Muscle layer of duodenum (tissue), 2 donors: ENCODE measurements at regions not wholly inside any gene's neighbourhood (a gene's known extent, or its start where the extent isn't known, plus 50 kb on each side); places are given as distances from the start of the nearest gene placed in this dataset.
"Not testable (repeated sequence)": the region's sequence is repeated elsewhere in the genome, so short reads cannot be mapped to it uniquely, and the experiment has no call there.

Source experiments
- H3K27ac ChIP-seq: one replicate; pipeline ENCODE4 v1.7.0; 2013; ENCODE audit warnings: mild to moderate bottlenecking, low read length
- H3K27me3 ChIP-seq: one replicate; pipeline ENCODE4 v1.7.0; 2013; ENCODE audit warnings: low read depth, mild to moderate bottlenecking, control low read depth, low read length
- H3K36me3 ChIP-seq, 2 donors: one replicate each; pipeline ENCODE4 v1.7.0; 2013; ENCODE audit warnings: low read length in 2 of 2, control low read depth in 1 of 2, mild to moderate bottlenecking in 1 of 2; ENCODE audit not compliant: insufficient read depth in 2 of 2, control insufficient read depth in 1 of 2
- H3K4me1 ChIP-seq, 2 donors: one replicate each; pipeline ENCODE4 v1.7.0; 2013; ENCODE audit warnings: low read length in 2 of 2, mild to moderate bottlenecking in 2 of 2, control low read depth in 1 of 2, moderate library complexity in 1 of 2; ENCODE audit not compliant: insufficient read depth in 2 of 2, control insufficient read depth in 1 of 2
- H3K4me3 ChIP-seq, 2 donors: one replicate each; pipeline ENCODE4 v1.7.0; 2013; ENCODE audit warnings: low read length in 2 of 2, low read depth in 1 of 2, mild to moderate bottlenecking in 1 of 2
- H3K9me3 ChIP-seq, 2 donors: one replicate each; pipeline ENCODE4 v1.7.0; 2013; ENCODE audit warnings: low read length in 2 of 2, control low read depth in 1 of 2, mild to moderate bottlenecking in 1 of 2; ENCODE audit not compliant: control insufficient read depth in 1 of 2
- donor health status: healthy.

DNA sequence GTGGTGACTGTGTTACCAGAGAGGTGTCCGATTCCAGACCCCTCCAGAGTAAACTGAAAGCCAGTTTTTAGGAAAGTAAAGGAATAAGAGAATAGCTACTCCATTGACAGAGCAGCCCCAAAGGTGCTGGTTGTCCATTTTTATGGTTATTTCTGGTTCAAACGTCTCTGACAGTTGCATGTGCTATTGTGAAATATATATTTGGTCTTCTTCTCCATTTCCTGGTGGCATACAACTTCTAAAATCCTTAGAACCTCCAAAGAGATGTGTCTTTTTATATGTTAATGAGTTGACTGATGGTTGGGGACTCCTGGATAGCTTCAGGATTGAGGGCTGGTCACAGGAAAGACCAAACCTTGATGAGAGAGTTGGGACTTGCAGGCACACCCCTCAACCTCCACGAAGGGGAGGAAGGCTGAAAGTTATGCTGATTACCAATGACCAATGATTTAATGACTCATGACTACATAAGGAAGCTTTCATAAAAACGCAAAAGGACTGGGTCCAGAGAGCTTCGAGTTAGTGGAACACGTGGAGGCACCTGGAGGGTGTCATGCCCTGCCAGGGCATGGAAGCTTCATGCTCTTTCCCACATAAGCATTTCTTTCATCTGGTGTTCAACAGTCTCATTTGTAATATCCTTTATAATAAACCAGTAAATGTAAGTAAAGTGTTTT, 100.7 kb downstream of the SLC16A1 start:
- H3K27me3 ChIP-seq: no peaks in the 10 kb centered on the region
- no peak overlapping the region for H3K27ac ChIP-seq
- no peaks in the 10 kb centered on the region for H3K36me3 ChIP-seq
- H3K4me3 ChIP-seq: peak overlapping the region; percentile 8 to 47
- H3K9me3 ChIP-seq: no peaks in the 10 kb centered on the region
- H3K4me1 ChIP-seq: peaks cover 0 to 1% of the 10 kb centered on the region in 2 donors

DNA sequence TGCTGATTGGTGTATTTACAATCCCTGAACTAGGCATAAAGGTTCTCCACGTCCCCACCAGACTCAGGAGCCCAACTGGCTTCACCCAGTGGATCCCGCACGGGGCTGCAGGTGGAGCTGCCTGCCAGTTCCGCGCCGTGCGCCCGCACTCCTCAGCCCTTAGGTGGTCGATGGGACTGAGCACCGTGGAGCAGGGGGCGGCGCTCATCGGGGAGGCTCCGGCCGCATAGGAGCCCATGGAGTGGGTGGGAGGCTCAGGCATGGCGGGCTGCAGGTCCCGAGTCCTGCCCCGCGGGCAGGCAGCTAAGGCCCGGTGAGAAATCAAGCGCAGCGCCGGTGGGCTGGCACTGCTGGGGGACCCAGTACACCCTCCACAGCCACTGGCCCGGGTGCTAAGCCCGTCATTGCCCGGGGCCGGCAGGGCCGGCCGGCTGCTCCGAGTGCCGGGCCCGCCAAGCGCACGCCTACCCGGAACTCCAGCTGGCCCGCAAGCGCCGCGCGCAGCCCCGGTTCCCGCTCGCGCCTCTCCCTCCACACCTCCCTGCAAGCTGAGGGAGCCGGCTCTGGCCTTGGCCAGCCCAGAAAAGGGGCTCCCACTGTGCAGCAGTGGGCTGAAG, 101.5 kb downstream of the SLC16A1 start:
- H3K27ac ChIP-seq, H3K4me1 ChIP-seq, H3K9me3 ChIP-seq, H3K36me3 ChIP-seq, H3K27me3 ChIP-seq: not testable (repeated sequence)
- H3K4me3 ChIP-seq: peak overlapping the region in 1 of 2 donors; percentile 47

- not testable (repeated sequence) for H3K36me3 ChIP-seq, H3K9me3 ChIP-seq, H3K27ac ChIP-seq, H3K27me3 ChIP-seq, H3K4me3 ChIP-seq
- peaks cover 0 to 14% of the 10 kb centered on the region in 2 donors for H3K4me1 ChIP-seq
Observed at GRCh38 chr1:112853915-112854314, 102.1 kb downstream of the SLC16A1 start.

DNA sequence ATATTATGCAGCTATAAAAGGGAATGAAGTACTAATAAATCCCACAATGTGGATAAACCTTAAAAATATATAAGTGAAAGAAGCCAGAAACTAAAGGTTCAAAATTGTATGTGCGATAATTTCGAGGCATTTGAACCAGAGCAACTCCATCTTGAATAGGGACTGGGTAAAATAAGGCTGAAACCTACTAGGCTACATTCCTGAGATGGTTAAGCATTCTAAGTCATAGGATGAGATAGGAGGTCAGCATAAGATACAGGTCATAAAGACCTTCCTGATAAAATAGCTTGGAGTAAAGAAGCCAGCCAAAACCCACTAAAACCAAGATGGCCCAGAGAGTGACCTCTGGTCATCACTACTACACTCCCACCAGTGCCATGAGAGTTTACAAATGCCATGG, 103.1 kb downstream of the SLC16A1 start:
- no peaks in the 10 kb centered on the region for H3K9me3 ChIP-seq
- H3K4me1 ChIP-seq: peaks cover 0 to 14% of the 10 kb centered on the region in 2 donors
- peaks cover 5% of the 10 kb centered on the region for H3K27me3 ChIP-seq
- no peaks in the 10 kb centered on the region for H3K36me3 ChIP-seq
- H3K4me3 ChIP-seq: no peak overlapping the region
- no peak overlapping the region for H3K27ac ChIP-seq

- H3K27ac ChIP-seq: no peak overlapping the region
- H3K36me3 ChIP-seq: no peaks in the 10 kb centered on the region
- no peak overlapping the region for H3K4me3 ChIP-seq
- H3K9me3 ChIP-seq: no peaks in the 10 kb centered on the region
- H3K4me1 ChIP-seq: peaks cover 0 to 14% of the 10 kb centered on the region in 2 donors
- peaks cover 5% of the 10 kb centered on the region for H3K27me3 ChIP-seq
Observed at GRCh38 chr1:112852276-112852675, 103.7 kb downstream of the SLC16A1 start.

- Histone ChIP-seq H3K9me3 (no peaks in the 10 kb centered on the region), H3K36me3 (no peaks in the 10 kb centered on the region), H3K4me1 (peaks cover 0 to 14% of the 10 kb centered on the region in 2 donors), H3K27me3 (peaks cover 5% of the 10 kb centered on the region), H3K4me3 (peak overlapping the region; percentile 21 to 68), H3K27ac (no peak overlapping the region)
Observed at GRCh38 chr1:112850034-112850757, 105.8 kb downstream of the SLC16A1 start.

DNA sequence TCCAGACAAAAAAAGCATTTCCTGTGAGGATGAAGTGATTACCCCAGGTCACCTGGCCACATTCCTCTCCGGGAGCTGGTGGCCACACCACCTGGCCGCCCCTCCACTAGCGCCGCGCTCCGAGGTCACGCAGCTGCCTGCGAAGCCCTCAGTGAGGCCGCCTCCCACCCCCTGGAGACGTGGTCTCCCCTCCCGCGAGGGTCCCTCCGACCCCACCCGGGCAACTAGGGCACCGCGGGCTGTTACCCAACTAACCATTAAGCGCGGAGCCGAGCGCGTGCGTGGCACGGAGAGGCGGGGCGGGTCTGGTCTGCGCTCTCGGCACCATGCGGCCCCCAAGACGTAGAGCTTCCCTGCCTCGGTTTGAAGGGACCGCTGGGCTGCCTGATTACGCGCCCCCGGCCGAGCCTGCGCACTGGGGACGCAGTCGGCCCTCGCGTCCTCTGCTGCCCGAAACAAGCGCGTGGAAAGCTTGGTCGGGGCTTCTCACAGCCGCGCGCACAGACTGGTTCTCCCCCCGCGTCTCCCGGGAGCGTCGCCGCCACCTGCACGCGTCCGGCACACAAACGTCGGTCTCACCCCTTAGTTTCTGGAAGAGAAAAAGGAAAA, 106.5 kb downstream of the SLC16A1 start:
- Histone ChIP-seq H3K36me3 (no peaks in the 10 kb centered on the region), H3K4me3 (peak overlapping the region; percentile 21 to 68), H3K9me3 (no peaks in the 10 kb centered on the region), H3K27me3 (peaks cover 5% of the 10 kb centered on the region), H3K27ac (no peak overlapping the region), H3K4me1 (peaks cover 0 to 14% of the 10 kb centered on the region in 2 donors)

DNA sequence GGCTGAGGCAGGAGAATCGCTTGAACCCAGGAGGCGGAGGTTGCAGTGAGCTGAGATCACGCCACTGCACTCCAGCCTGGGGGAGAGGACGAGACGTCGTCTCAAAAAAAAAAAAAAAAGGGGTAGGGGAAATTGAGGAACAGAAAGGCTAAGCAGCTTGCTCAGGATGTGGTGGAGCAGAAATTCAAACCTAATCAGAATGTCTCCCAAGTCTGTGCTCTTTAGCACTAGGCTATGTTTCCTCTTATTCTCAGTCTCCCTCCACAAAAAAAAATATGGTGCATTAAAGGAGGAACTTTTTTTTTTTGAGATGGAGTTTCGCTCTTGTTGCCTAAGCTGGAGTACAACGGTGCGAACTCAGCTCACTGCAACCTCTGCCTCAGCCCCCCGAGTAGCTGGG, 114.2 kb downstream of the SLC16A1 start:
- no peak overlapping the region for H3K27ac ChIP-seq
- H3K9me3 ChIP-seq: no peaks in the 10 kb centered on the region
- no peak overlapping the region for H3K4me3 ChIP-seq
- no peaks in the 10 kb centered on the region for H3K36me3 ChIP-seq
- H3K4me1 ChIP-seq: no peaks in the 10 kb centered on the region
- no peaks in the 10 kb centered on the region for H3K27me3 ChIP-seq

GRCh38 chr1:112840631-112841624, 115.1 kb downstream of the SLC16A1 start:
- H3K9me3 ChIP-seq: no peaks in the 10 kb centered on the region
- no peak overlapping the region for H3K27ac ChIP-seq
- no peaks in the 10 kb centered on the region for H3K27me3 ChIP-seq
- no peaks in the 10 kb centered on the region for H3K36me3 ChIP-seq
- no peaks in the 10 kb centered on the region for H3K4me1 ChIP-seq
- no peak overlapping the region for H3K4me3 ChIP-seq

DNA sequence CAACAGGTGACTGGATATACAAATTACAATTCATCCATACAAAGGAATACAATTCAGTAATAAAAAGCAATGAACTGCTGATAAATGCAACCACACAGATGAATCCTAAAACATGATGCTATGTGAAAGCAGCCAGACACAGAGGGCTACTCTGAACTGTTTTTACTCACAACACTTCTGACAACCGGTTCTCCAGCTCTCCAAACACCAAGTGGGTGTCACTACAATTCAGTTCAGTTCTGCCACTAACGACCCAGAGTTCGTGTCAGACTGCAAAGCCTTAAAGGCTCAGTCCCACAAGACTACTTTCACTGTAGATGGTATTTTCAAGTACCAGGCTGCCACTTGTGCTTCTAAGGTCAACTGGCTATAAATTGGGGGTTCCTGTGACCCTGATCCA, 119.4 kb downstream of the SLC16A1 start:
- Histone ChIP-seq H3K27ac (no peak overlapping the region), H3K4me1 (no peaks in the 10 kb centered on the region), H3K27me3 (no peaks in the 10 kb centered on the region), H3K9me3 (no peaks in the 10 kb centered on the region), H3K4me3 (no peak overlapping the region), H3K36me3 (no peaks in the 10 kb centered on the region)
